GM18870 (cell line): ENCODE measurements at regions not wholly inside any gene's neighbourhood (a gene's known extent, or its start where the extent isn't known, plus 50 kb on each side); places are given as distances from the start of the nearest gene placed in this dataset.

Experiments
- ATAC-seq: cut with Tn5 transposase; IDR thresholded peaks from one replicate; pipeline ENCODE4 v1.9.1; 2021; ENCODE audit warnings: moderate library complexity; ENCODE audit not compliant: unreplicated experiment

DNA sequence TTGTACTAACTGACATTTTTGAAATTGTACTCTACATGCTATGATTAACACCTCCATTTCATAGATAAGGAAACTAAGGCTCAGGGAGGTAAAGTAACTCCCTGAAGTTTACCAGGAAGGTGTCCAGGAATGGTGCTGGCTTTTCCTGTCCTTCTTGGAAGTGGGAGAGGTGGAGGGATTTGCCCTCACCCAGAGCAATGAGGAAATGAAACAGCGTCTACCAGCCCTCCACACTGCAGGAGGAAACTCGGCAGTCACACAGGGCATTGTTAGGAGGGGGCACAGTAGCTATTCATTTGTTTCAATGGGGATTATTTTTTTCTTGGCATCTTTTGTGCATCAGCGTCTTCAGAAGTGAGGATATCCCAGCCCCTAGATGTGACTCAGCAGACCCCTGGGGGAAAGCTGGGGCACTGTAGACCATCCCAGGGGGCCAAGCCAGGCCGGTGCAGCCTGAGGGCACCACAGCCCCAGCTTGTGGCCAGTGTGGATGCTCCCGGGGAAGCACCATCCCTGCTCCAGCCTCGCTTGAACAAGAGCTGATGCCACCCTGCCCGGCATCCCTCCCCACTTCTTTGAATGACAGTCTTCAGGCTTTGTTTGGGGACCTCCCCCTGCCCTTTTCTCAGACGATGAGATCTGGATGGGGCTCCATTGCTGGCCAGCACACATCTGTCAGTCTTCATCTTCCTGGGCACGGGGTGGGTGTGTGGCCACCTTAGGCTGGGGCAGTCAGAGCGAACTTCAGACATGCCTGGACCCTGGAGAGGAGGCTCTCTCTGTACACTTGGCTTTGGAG, 224.4 kb upstream of the PMEPA1 start:
- no peak for ATAC-seq

- no peak for ATAC-seq
Observed at GRCh38 chr20:57932227-57932864, 222.5 kb upstream of the PMEPA1 start.

- ATAC-seq = no peak
Observed at GRCh38 chr20:57930351-57930750, 220.5 kb upstream of the PMEPA1 start.

GRCh38 chr20:57928181-57928967, 218.6 kb upstream of the PMEPA1 start:
- no peak for ATAC-seq

DNA sequence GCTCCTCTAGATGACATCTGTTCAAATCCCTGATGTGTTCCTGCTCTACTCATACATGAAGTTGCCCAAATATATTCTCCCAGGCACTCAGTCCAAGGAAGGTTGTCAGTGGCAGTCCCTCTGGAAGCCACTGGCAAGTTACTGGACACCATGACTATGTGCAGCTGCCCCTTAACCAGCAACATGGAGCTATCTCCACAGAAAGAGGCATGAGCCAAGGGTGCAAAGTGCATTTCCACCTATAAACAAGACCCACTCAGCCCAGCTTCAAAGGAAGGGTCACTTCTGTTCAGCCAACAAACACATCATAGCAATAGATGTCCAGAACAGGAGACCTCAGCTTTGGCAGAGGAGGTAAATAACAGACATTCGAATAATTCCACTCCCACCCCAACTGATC, 217.6 kb upstream of the PMEPA1 start:
- no peak for ATAC-seq

DNA sequence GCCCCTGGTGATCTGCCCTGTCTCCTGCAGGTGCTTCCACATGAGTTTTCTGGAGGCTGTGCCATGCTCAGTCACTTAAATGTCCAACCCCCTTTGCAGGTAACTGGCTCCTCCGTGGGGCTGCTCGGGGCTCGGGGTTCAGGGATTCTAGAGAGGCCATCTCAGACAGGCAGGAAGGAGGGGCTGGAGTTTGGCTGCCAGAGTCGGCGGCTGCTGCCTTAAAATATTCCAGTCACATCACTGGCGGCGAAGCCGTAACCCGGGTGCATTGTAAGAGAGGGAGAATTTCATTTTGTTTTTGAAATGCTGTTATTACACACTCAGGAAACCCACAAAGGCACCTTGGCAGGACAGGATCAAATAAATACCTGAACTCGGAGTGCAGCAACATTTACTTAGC, 212.9 kb upstream of the PMEPA1 start:
- ATAC-seq = no peak

- ATAC-seq = no peak
Observed at GRCh38 chr20:57922083-57922482, 212.3 kb upstream of the PMEPA1 start.

DNA sequence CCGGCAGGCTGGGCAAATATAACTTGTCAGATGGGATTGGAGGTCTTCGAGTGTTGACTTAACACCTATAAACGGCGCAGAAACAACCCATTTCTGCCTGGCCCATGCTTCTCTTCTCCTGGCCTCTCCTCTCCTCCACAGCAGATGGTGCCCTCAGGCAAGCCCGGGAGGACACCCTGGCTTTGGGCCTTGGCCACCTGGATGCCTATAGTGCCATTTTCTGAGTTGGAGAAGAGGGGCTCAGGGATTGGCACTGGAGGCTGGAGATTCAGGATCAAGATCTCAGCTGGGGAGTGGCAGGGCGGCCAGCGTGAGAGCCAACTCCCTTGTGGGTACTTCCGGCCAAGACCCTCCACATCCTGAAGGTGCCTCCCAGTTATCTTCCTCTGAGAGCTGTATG, 211.9 kb upstream of the PMEPA1 start:
- no peak for ATAC-seq

DNA sequence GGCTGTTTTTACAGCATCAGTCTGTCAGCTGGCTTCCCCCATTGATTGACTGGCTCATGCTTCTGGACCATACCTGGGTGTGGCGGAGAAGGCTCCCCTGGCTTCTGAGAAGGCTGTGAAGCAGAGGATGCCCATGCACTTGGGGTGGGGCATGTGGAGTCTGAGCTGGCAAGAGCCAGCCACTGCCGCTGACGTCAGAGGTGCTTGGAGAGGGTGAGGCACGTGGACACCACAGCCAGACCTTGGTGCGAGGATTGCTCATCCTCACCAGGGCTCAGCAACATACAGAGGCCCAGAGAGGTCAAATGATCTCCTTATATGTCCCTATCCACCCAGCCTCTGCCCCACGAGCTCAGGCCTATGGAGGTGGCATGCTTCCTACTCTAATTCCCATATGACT, 211.2 kb upstream of the PMEPA1 start:
- ATAC-seq = no peak

DNA sequence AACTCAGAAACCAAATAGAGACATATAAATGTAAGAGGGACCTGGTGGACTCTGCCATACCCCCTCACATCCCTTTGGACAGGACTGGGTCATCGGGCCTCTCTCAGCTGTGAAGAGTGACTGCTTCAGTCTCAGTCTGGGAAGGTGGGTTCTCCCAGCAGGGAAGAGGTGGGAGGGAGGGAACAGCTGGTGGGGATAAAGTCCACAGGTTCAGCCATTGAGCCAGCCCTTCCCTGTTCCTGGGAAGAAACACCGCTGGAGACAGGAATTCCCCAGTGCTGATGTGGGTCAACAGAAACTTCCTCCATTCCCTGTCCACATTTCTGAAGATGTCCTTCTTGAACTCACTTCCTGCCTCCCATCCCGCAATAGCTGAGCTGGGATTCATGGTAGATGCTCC, 209.2 kb upstream of the PMEPA1 start:
- ATAC-seq = no peak

GRCh38 chr20:57918551-57918950, 208.7 kb upstream of the PMEPA1 start:
- no peak for ATAC-seq

- no peak for ATAC-seq
Observed at GRCh38 chr20:57914205-57914604, 204.4 kb upstream of the PMEPA1 start.

DNA sequence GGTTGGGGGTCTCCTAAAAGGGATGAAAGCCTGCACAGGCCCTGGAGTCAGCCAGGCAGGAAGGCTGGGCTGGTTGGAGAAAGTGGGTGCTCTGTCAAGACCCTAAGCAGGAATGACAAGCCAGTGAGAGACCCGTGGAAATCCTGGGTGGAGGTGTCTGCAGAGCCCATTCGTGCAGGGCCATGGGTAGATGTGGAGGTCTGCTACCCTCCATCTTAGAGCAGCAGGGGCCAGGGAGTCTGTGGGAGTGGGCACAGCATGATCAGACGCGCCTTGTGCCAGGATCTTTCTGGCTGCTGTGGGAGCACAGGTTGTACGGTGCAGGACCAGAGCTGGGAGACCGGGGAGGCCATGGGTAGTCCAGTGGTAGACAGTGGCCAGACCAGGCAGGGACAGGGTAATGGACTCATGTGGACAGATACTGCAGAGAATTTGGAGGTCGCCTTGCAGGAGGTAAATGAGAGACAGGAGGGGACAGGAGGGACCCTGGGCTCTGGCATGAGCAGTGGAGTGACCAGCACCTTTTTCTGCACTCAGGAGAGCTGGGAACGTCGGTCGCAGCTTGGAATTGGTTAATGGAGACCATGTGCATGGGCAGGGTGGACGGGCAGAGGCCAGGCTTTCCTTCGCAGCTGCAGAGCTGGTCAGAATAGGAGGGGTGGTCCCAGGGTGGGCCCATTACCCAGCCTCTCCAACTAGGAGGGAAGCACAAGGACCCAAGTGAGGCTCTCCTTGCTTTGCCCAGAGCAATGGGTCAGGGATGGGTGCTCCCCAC, 203.5 kb upstream of the PMEPA1 start:
- no peak for ATAC-seq

- ATAC-seq = no peak
Observed at GRCh38 chr20:57912227-57912582, 202.4 kb upstream of the PMEPA1 start.

DNA sequence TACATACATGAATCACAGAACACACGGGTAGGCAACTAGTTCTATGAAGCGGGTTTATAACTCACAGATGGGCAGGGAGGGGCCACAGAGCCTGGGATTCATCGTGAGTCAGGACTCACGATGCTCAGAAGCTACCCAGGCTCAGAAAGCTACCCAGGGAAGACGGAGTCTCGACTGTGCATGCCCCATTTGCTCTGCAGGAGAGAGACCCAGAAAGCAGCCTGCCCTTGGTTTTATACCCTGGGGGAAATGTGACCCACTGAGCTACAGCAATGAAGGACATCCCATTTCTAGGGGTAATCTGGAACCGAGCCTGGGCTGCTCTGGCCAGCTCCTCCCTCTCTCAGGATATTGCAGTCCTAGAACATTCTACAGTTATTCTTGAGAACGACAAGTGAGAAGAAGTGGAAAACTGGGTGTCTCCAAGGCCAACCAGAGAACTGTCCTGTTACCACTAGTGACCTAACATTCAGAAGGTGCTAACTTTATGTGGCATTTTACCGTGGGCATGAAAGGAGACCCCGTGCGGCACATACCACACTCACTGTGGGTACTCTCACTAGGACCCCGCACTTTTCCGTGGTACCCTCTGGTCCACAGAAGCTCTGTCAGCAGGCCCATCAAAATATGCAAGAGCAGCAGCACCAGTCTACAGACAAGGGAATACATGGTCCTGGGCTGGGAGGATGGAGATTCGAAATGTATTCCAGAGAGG, 201.9 kb upstream of the PMEPA1 start:
- ATAC-seq = no peak

DNA sequence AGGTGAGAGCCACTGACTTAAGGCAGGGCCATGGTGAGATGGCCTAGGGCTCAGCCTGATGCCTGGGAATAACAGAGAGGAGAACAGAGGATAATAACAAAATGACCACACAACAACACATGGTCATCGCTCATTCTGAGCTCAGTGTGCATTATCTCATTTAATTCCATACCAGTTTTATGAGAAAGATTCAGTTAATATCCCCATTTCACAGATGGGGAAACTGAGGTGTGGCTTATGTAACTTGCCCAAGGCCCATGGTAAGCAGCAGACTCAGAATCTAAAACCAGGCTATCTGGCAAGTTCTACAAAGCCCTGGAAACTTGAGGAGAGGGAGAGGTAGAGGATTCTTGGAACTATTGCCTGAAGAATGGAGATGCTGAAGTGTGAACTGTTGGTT, 200.9 kb upstream of the PMEPA1 start:
- ATAC-seq = no peak

GRCh38 chr20:57909763-57910331, 200.0 kb upstream of the PMEPA1 start:
- ATAC-seq = no peak

DNA sequence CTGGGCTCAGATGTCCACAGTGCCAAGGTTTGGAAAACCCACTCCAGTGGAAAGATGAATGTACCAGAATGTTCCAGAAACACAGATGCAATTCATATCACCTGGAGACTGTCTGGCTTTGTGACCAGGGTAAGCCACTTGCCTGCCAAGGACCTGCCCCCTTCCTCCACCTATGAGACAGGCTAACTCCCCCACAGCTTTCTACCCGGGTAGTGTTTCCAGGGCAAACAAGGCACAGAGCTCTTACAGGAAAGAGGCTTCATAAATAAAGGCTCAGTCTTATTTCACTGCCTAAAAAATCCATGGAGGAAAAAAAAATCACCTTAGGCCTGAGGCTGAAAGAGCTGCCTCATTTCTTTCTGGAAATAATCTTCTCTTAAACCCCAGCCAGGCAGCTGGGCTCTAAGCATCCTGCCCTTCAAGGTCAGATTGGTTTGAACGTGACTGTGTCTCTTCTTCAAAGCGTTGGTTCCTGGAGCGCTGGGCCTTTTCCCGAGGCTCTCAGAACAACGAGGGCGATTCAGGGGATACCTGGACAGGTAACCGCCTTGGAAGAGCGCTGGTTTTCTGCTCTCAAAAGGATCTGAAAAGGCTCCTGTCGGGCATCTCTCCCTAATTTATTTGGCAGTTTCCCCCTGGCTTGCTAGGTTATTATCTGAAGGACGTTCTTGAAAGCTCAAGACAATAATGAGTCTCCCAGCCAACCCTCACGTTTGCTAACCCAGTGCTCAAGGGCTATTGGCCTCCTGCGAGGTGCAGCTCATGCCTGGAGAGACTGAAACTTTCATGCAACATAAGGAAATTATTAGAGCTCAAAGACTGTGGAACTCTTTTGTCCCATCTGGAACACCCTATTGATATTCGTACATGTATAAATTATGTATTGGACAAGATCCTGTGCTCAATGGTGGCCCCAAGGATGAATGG, 199.2 kb upstream of the PMEPA1 start:
- ATAC-seq = no peak

- no peak for ATAC-seq
Observed at GRCh38 chr20:57908226-57908625, 198.4 kb upstream of the PMEPA1 start.
